Endothelial cell of umbilical vein (primary cell): ENCODE measurements at regions not wholly inside any gene's neighbourhood (a gene's known extent, or its start where the extent isn't known, plus 50 kb on each side); places are given as distances from the start of the nearest gene placed in this dataset.
"Not testable (repeated sequence)": the region's sequence is repeated elsewhere in the genome, so short reads cannot be mapped to it uniquely, and the experiment has no call there.

Experiments used
- BruUV-seq: library from RNA; stranded (reverse); fragments of 400-500 nt; replicated peaks from 2 replicates; lab custom pipeline; 2021; lab: Mats Ljungman, UMichigan
- CTCF ChIA-PET: fragments of 300-600, 350-600 bp; sonication (Branson Sonifier 250); formaldehyde crosslinking; loops from one replicate; lab custom pipeline; 2021; ENCODE audit warnings: antibody characterized with exemption, inconsistent platforms; lab: Charles Lee
- POLR2A ChIA-PET: fragments of 300-600, 350-600 bp; sonication (Branson Sonifier 250); formaldehyde crosslinking; loops from one replicate; lab custom pipeline; 2021; ENCODE audit warnings: antibody characterized with exemption, inconsistent platforms; lab: Charles Lee
- DNase-seq: peaks from one replicate; pipeline ENCODE4 v3.0.0-alpha.2; 2011; ENCODE audit warnings: low read depth, low spot score
- FAIRE-seq: peaks from 2 replicates; lab custom pipeline; 2011; peaks lifted over from hg19 to GRCh38; lab: Jason Lieb, UNC
- H2AFZ ChIP-seq: 2 replicates; pipeline ENCODE4 v1.6.0; 2012; ENCODE audit warnings: low read depth, low read length, control low read depth, inconsistent platforms
- H3K27ac ChIP-seq: 2 replicates; pipeline ENCODE4 v1.5.1; 2011; ENCODE audit warnings: low read depth, mild to moderate bottlenecking, control low read depth, low read length, moderate library complexity; ENCODE audit not compliant: insufficient read depth
- H3K27me3 ChIP-seq, 2 experiments: 2 replicates each; pipeline versions ENCODE4 v1.6.0 to v1.6.1; 2011; ENCODE audit warnings: low read length in 2 of 2, mixed read lengths in 1 of 2; ENCODE audit not compliant: control insufficient read depth in 2 of 2, insufficient read depth in 2 of 2
- H3K36me3 ChIP-seq, 2 experiments: 2 replicates in 1 of 2; 3 replicates in 1 of 2; pipeline ENCODE4 v1.5.1; 2011; ENCODE audit warnings: low read length in 2 of 2, mild to moderate bottlenecking in 1 of 2, moderate library complexity in 1 of 2; ENCODE audit not compliant: control insufficient read depth in 2 of 2, insufficient read depth in 2 of 2; ENCODE audit errors: extremely low read depth in 1 of 2
- H3K4me1 ChIP-seq: 3 replicates; pipeline ENCODE4 v1.5.1; 2011; ENCODE audit warnings: mild to moderate bottlenecking, low read length; ENCODE audit not compliant: control insufficient read depth, insufficient read depth; ENCODE audit errors: extremely low read depth
- H3K4me2 ChIP-seq: 2 replicates; pipeline ENCODE4 v1.6.1; 2011; ENCODE audit warnings: low read length, control low read depth, mixed read lengths; ENCODE audit not compliant: insufficient read depth
- H3K4me3 ChIP-seq, 3 experiments: fragments of 200-600 bp in 1 of 3; sonication (generic), shearing (Covaris generic) in 1 of 3; replicated peaks in 1 of 3; 2 replicates each; pipeline ENCODE4 v1.5.1; 2011 to 2016; ENCODE audit warnings: control low read depth in 3 of 3, low read length in 3 of 3, mild to moderate bottlenecking in 2 of 3, inconsistent platforms in 1 of 3, low read depth in 1 of 3, moderate library complexity in 1 of 3; ENCODE audit not compliant: insufficient read depth in 1 of 3
- H3K79me2 ChIP-seq: 2 replicates; pipeline ENCODE4 v1.6.0; 2012; ENCODE audit warnings: low read length, inconsistent platforms; ENCODE audit not compliant: control insufficient read depth, insufficient read depth
- H3K9ac ChIP-seq: replicated peaks from 2 replicates; pipeline ENCODE3; 2011; ENCODE audit warnings: low read length, control low read depth; ENCODE audit not compliant: insufficient read depth; ENCODE audit errors: extremely low read depth
- H3K9me1 ChIP-seq: replicated peaks from 3 replicates; pipeline ENCODE4 v1.6.0; 2011; ENCODE audit warnings: mild to moderate bottlenecking, low read length; ENCODE audit not compliant: control insufficient read depth, insufficient read depth; ENCODE audit errors: extremely low read depth
- H3K9me3 ChIP-seq: replicated peaks from 2 replicates; pipeline ENCODE4 v1.5.1; 2012; ENCODE audit warnings: low read length, inconsistent platforms; ENCODE audit not compliant: control insufficient read depth, insufficient read depth
- H4K20me1 ChIP-seq: replicated peaks from 2 replicates; pipeline ENCODE3; 2011; ENCODE audit warnings: mild to moderate bottlenecking, low read length; ENCODE audit not compliant: control insufficient read depth, insufficient read depth; ENCODE audit errors: extremely low read depth
- FOS ChIP-seq: IDR thresholded peaks from 2 replicates; pipeline ENCODE4 v1.6.1; 2011; ENCODE audit warnings: mild to moderate bottlenecking, low read length, moderate library complexity, borderline replicate concordance; ENCODE audit not compliant: insufficient read depth
- MAX ChIP-seq: IDR thresholded peaks from 2 replicates; pipeline ENCODE4 v1.6.1; 2011; ENCODE audit not compliant: insufficient read depth, insufficient read length
- MYC ChIP-seq: IDR thresholded peaks from one replicate; pipeline ENCODE4 v1.6.1; 2011; ENCODE audit warnings: mild to moderate bottlenecking, low read depth, low read length
- POLR2A ChIP-seq: IDR thresholded peaks from 2 replicates; pipeline ENCODE4 v1.6.1; 2012; ENCODE audit warnings: low read depth, mild to moderate bottlenecking, control low read depth, low read length
- POLR2AphosphoS5 ChIP-seq: IDR thresholded peaks from 2 replicates; pipeline ENCODE4 v1.6.1; 2012; ENCODE audit warnings: low read depth, mild to moderate bottlenecking, control low read depth, low read length, moderate library complexity; ENCODE audit not compliant: insufficient read depth
- dilution Hi-C: fragments of 300-500 bp; cut with MboI; formaldehyde crosslinking; loops from one replicate; pipeline ENCODE4 v1.15.0; 2019; ENCODE audit warnings: low sequenced_read_pairs; ENCODE audit not compliant: extremely low pct_ligation_motif_present
- intact Hi-C: fragments of 100-400 bp; cut with micrococcal nuclease; formaldehyde crosslinking; loops from one replicate; pipeline ENCODE4 v1.10.0; 2022
- TF ChIP-seq, protein P1 (sequence below), 2 donors: IDR thresholded peaks; 1 replicate in 1 of 2; 2 replicates in 1 of 2; pipeline ENCODE4 v1.5.1; 2011; ENCODE audit warnings: low read length in 2 of 2, mild to moderate bottlenecking in 2 of 2, moderate library complexity in 2 of 2, control low read depth in 1 of 2, inconsistent platforms in 1 of 2, low read depth in 1 of 2; ENCODE audit not compliant: insufficient read depth in 1 of 2; ENCODE audit errors: extremely low read depth in 1 of 2

DNA sequence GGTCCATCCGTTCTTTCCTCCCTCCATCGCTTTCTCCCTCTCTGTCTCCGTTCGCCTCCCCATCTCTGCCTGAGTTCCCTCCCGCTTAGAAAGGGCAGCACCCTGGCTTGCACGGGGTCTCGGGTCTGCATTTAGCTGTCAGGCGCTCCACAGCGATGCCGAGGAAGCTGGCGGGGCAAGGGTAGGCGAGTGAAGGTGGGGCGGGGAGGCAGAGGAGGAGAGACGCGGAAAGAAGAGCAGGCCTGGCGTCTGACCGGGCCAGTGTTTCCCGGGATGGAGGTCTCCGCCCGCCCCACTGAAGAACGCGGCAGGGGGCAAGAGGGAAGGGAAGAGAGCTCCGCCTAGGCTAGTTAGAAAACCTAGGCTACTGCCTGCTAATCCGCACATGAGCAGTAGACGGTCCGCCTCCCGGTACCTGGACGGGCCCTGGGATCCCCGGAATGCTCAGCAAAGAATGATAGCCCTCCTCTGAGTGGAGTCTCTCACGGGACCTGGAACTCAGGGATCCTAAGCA lies 3922.5 kb upstream of the OR11H1 start:
- no peaks in the 10 kb centered on the region for H3K9me1 ChIP-seq
- H3K36me3 ChIP-seq: no peaks in the 10 kb centered on the region
- BruUV-seq: no TSS peak
- intact Hi-C loops: no loop called here
- no peak overlapping the region for H3K9ac ChIP-seq
- FAIRE-seq (no peak), DNase-seq (no peak)
- H3K9me3 ChIP-seq: peaks cover 15% of the 10 kb centered on the region
- CTCF ChIA-PET: no interaction called here
- H3K27ac ChIP-seq: no peak overlapping the region
- no peak overlapping the region for H2AFZ ChIP-seq
- no peak overlapping the region for H3K4me3 ChIP-seq
- no peaks in the 10 kb centered on the region for H3K79me2 ChIP-seq
- H3K4me2 ChIP-seq: no peak overlapping the region
- no peaks in the 10 kb centered on the region for H3K4me1 ChIP-seq
- TF ChIP-seq POLR2AphosphoS5 (no peak), FOS (no peak), POLR2A (no peak), MAX (no peak), MYC (no peak)
- TF ChIP-seq, protein P1, sequence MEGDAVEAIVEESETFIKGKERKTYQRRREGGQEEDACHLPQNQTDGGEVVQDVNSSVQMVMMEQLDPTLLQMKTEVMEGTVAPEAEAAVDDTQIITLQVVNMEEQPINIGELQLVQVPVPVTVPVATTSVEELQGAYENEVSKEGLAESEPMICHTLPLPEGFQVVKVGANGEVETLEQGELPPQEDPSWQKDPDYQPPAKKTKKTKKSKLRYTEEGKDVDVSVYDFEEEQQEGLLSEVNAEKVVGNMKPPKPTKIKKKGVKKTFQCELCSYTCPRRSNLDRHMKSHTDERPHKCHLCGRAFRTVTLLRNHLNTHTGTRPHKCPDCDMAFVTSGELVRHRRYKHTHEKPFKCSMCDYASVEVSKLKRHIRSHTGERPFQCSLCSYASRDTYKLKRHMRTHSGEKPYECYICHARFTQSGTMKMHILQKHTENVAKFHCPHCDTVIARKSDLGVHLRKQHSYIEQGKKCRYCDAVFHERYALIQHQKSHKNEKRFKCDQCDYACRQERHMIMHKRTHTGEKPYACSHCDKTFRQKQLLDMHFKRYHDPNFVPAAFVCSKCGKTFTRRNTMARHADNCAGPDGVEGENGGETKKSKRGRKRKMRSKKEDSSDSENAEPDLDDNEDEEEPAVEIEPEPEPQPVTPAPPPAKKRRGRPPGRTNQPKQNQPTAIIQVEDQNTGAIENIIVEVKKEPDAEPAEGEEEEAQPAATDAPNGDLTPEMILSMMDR (IDR thresholded peaks at IDR 0.05; ENCODE audit: extremely low read depth in 1 of 2, insufficient read depth in 1 of 2, low read depth in 1 of 2, low read length in 2 of 2): no peak
- H4K20me1 ChIP-seq: no peaks in the 10 kb centered on the region
- H3K27me3 ChIP-seq: no peaks in the 10 kb centered on the region
- dilution Hi-C loops: no loop called here
- POLR2A ChIA-PET: no interaction called here

- H3K36me3 ChIP-seq, H3K27ac ChIP-seq, CTCF ChIA-PET, intact Hi-C loops, H3K27me3 ChIP-seq, H3K4me3 ChIP-seq, H3K4me2 ChIP-seq, FAIRE-seq, H3K79me2 ChIP-seq, H4K20me1 ChIP-seq, H3K9ac ChIP-seq, dilution Hi-C loops, H2AFZ ChIP-seq, POLR2A ChIA-PET, H3K9me1 ChIP-seq, DNase-seq, BruUV-seq, H3K4me1 ChIP-seq: not testable (repeated sequence)
- H3K9me3 ChIP-seq: peaks cover 11% of the 10 kb centered on the region
Measured at GRCh38 chr22:11606047-11607000, 3921.7 kb upstream of the OR11H1 start.

GRCh38 chr22:11607215-11607614 lies 3920.8 kb upstream of the OR11H1 start:
- H2AFZ ChIP-seq, H3K9ac ChIP-seq, H3K27me3 ChIP-seq, DNase-seq, H3K4me3 ChIP-seq, FAIRE-seq, H3K9me3 ChIP-seq, intact Hi-C loops, H4K20me1 ChIP-seq, H3K9me1 ChIP-seq, POLR2A ChIA-PET, H3K4me2 ChIP-seq, CTCF ChIA-PET, dilution Hi-C loops, H3K4me1 ChIP-seq, H3K79me2 ChIP-seq, H3K36me3 ChIP-seq, BruUV-seq, H3K27ac ChIP-seq: not testable (repeated sequence)
